ENCODE measurements at regions not wholly inside any gene's neighbourhood (a gene's known extent, or its start where the extent isn't known, plus 50 kb on each side); places are given as distances from the start of the nearest gene placed in this dataset.

DNA sequence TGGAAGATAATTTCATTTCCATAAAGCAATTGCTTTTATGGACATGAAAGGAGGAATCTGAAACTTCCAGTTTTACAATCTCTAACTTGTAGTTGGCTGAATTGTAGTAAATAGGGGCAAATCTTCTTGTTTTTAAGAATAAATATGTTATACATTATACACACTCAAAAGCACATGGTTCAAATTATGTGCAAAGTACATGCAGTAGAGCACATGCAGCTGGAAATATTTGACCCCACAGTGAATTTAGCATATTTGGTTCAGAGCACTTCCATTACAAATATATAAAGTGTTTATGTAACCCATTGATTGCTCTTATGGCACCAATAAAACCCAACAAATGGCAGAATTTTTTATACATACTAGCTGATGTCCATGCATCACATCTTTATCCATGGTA, 180.5 kb downstream of the IRS2 start:
- ATAC-seq (ENCODE audit: low FRiP score) (no peak), DNase-seq (ENCODE audit: low spot score) (no peak)
- TF ChIP-seq, protein P1, sequence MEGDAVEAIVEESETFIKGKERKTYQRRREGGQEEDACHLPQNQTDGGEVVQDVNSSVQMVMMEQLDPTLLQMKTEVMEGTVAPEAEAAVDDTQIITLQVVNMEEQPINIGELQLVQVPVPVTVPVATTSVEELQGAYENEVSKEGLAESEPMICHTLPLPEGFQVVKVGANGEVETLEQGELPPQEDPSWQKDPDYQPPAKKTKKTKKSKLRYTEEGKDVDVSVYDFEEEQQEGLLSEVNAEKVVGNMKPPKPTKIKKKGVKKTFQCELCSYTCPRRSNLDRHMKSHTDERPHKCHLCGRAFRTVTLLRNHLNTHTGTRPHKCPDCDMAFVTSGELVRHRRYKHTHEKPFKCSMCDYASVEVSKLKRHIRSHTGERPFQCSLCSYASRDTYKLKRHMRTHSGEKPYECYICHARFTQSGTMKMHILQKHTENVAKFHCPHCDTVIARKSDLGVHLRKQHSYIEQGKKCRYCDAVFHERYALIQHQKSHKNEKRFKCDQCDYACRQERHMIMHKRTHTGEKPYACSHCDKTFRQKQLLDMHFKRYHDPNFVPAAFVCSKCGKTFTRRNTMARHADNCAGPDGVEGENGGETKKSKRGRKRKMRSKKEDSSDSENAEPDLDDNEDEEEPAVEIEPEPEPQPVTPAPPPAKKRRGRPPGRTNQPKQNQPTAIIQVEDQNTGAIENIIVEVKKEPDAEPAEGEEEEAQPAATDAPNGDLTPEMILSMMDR (IDR thresholded peaks at IDR 0.05) = no peak

DNA sequence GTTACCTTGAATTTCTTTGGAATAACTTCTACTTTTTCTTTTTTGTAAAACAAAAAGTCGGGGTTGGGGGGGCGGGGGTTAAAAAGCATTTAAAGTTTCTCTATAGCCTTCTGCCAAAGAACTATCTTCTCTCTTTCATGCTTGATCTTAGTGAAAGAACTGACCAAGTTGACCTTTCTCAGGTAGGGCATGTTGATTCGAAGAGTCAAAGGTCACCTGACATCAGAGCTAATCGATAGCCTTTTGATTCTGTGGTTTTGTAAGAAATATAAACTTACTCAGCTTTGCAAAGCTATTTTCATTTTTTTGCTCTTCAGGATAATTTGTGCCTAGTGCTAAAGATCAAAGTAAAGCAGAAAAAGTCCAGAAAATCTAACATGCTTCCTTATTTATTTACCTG, 181.5 kb downstream of the IRS2 start:
- ATAC-seq (ENCODE audit: low FRiP score) (no peak), DNase-seq (ENCODE audit: low spot score) (no peak)
- TF ChIP-seq, protein P1 (IDR thresholded peaks at IDR 0.05) = no peak

DNA sequence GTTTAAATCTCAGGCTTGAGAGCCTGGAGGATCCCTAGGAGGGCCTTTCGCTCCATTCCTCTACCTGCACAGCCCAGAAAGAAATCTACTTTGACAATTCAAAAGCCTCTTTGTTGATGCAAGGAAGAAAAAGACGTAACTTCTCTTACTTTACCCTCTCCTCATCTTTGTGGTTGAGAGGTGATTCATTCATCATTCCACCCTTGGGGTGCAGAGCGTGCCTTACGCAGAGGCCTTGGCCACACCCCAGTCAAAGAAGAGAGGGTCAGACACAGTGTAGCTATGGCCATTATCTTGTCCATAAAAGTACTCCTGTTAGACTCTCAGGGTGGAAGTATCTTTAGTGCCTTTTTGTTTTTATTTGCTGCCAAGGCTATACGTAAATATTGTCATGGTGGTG, 184.0 kb downstream of the IRS2 start:
- DNase-seq (ENCODE audit: low spot score) (no peak), ATAC-seq (ENCODE audit: low FRiP score) (no peak)
- TF ChIP-seq, protein P1 (IDR thresholded peaks at IDR 0.05) = no peak

DNA sequence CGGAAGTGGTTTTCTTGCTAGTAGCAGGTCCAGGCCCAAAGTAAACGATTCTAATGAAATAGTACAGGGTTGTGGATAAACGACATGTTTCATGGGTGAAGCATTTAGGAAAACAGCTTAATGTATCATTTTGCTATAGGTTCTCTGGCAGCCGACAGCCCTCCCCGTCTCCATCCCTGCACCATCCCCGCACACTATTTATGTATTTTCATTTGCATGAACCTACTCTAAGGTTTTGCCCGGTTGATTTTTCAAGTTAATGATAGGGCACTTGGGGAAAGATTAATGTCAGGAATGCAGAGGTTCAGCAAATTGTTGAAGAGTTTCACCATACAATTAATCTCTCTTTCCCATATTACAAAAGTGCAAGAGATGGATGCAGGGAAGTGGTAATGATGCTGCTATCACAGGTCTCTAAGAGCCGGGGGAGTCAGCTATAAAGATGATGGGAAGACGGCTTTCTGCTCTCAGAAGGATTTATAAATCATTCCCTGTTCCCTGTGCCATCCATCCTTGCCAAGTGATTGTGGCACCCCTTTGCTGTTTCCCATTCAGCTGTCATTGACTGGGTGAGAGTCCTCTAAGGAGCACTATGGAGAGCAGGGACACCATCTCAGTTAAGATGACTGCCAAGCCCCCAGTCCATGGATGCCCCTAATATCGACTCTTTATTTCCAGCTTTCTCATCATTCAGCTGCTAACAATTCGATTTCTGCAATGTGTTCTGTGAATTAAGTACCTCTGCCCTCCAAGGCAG, 186.3 kb downstream of the IRS2 start:
- ATAC-seq (ENCODE audit: low FRiP score) = no peak
- TF ChIP-seq, protein P1 (IDR thresholded peaks at IDR 0.05) = no peak
- DNase-seq (ENCODE audit: low spot score) = no peak

DNA sequence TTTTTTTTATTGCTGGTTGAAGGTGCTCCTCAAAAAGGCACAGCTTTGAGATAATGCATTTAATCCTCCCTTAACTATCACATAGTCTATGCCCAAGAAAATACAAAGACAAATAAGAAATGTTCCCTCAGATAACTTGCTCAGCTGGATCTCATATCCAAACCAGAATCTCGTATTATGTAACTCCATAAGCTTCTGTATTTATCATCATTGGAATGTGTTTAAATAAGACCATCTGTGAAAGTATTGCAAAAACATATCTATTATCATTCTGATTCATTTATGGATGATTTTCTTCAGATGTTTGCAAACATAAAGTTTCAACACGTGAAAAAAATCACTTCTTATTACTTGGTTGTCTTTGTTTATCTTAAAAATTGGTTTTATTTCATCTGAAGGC, 190.9 kb downstream of the IRS2 start:
- TF ChIP-seq, protein P1 (IDR thresholded peaks at IDR 0.05) = no peak
- no peak for DNase-seq (ENCODE audit: low spot score)
- no peak for ATAC-seq (ENCODE audit: low FRiP score)

DNA sequence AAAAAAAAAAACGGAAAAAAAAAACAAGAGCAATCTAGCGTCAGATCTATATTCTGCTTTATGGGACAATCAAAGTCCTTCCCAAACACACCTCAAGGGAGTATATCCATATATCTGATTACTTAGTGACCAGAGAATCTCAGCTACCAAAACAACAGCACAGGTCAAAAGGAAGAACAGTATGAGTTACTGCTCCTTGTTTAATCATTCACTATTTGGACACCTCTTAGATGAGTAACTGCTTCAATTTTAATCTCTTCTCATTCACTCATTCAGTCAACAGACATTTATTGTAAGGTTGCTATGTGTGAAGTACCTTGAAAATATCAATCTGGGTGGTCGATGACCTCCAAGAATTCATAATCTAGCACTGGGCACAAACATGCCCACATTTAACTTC, 193.2 kb downstream of the IRS2 start:
- ATAC-seq (ENCODE audit: low FRiP score) = no peak
- DNase-seq (ENCODE audit: low spot score) = no peak
- TF ChIP-seq, protein P1 (IDR thresholded peaks at IDR 0.05) = no peak

DNA sequence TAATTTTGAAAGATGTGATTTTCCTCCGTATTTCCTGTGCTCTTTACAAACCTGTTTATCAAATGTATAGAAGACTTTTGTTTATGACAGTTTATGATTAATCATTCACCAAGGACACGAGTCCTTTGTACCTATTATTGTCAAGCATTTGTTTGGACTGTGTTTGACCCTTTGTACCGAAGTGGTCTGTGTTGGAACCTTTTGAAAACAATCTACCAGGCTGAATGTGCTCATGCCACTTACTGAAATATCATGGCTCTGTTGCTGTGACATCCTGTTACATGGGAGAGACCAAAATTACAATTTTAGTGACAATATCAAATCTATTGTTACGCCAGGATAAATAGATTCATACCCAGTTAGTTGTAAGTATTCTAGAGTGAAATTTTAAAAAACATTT, 193.6 kb downstream of the IRS2 start:
- TF ChIP-seq, protein P1 (IDR thresholded peaks at IDR 0.05) = no peak
- DNase-seq (ENCODE audit: low spot score) = no peak
- ATAC-seq (ENCODE audit: low FRiP score) = no peak
